ENCODE measurements at regions not wholly inside any gene's neighbourhood (a gene's known extent, or its start where the extent isn't known, plus 50 kb on each side); places are given as distances from the start of the nearest gene placed in this dataset.

DNA sequence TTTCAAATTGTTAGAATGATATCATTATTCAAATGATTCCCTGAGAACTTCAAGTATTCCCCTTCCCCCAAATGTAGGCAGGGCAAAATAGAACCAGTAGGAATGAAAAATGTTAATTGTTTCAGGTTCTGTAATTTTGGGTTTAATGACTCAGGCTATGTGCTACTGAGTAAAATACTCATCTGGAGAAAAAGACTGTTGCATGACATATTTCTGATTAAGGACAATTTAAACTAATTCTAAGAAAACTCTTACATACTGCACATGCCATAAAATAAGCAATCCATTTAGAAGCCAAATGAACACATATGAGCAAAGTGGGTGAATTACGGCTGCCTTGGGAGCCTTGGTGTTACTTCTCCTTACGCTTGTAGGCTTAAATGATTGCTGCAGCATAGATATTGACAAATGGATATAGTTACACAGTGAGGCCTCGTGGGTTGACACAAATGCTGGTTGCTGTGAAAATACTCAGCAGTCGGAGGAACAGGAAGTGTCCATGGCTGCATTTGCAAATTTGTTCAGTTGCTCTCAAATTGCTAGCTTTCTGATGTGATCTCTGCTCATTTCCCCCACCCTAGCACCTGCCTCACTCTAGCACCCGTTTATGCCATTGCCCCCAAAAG is 174.9 kb upstream of the DMAC1 start:
- ChIA-PET POLR2A (interaction anchor here (0.6 to 1.1 kb wide), 3 partner anchors 14 to 38 kb away, joined by 3 to 4 read pairs (median 3); no protein-coding TSS in a partner anchor), CTCF (no interaction called here)
- H3K4me3 ChIP-seq (ENCODE audit: low read length), result no peak overlapping the region
- DNase-seq (peak in 6 of 9 donors; percentile 8 to 42 (median 34)), ATAC-seq (peak; percentile 16)
- no peaks in the 10 kb centered on the region for H3K36me3 ChIP-seq (ENCODE audit: control insufficient read depth in 2 of 3, insufficient read depth in 3 of 3, low read length in 3 of 3)
- H3K4me1 Mint-ChIP-seq, result peaks cover 38 to 70% (median 62%) of the 10 kb centered on the region in 7 donors
- H3K27ac ChIP-seq (ENCODE audit: low read depth, low read length), result no peak overlapping the region
- H3K9me3 Mint-ChIP-seq, result peaks cover 0 to 12% (median 0%) of the 10 kb centered on the region in 11 donors
- peaks cover 41 to 53% of the 10 kb centered on the region in 2 donors for H3K4me1 ChIP-seq (ENCODE audit: control insufficient read depth in 2 of 2, insufficient read depth in 2 of 2, low read length in 2 of 2)
- peak overlapping the region; percentile 42 to 78 (median 64) for H3K4me3 Mint-ChIP-seq
- no peaks in the 10 kb centered on the region for H3K27me3 ChIP-seq (ENCODE audit: control insufficient read depth in 2 of 2, insufficient read depth in 2 of 2, low read length in 2 of 2)
- H3K27me3 Mint-ChIP-seq, result no peaks in the 10 kb centered on the region
- H3K27ac Mint-ChIP-seq, result peak overlapping the region; percentile 25 to 90 (median 86)
- intact Hi-C loops (cut with micrococcal nuclease), result loop anchor here (1.0 to 10.0 kb wide), 5 partner anchors 15 to 1560 kb away; partner anchors contain the start of genes KDM4C (in 1 of the 2) and UHRF2 (in 1 of the 2)
- H3K36me3 Mint-ChIP-seq, result peaks cover 0 to 11% (median 0%) of the 10 kb centered on the region in 5 donors
- no peaks in the 10 kb centered on the region for H3K9me3 ChIP-seq (ENCODE audit: control insufficient read depth in 2 of 3, low read length in 3 of 3)

GRCh38 chr9:7973123-7973522 is 173.5 kb upstream of the DMAC1 start:
- ATAC-seq (no peak), DNase-seq (no peak)
- Histone ChIP-seq H3K4me1 (ENCODE audit: control insufficient read depth in 2 of 2, insufficient read depth in 2 of 2, low read length in 2 of 2) (peaks cover 41 to 45% of the 10 kb centered on the region in 2 donors), H3K9me3 (ENCODE audit: control insufficient read depth in 2 of 3, low read length in 3 of 3) (no peaks in the 10 kb centered on the region), H3K27ac (ENCODE audit: low read depth, low read length) (no peak overlapping the region), H3K27me3 (ENCODE audit: control insufficient read depth in 2 of 2, insufficient read depth in 2 of 2, low read length in 2 of 2) (no peaks in the 10 kb centered on the region), H3K4me3 (ENCODE audit: low read length) (no peak overlapping the region), H3K36me3 (ENCODE audit: control insufficient read depth in 2 of 3, insufficient read depth in 3 of 3, low read length in 3 of 3) (no peaks in the 10 kb centered on the region)
- Mint-ChIP-seq H3K36me3 (peaks cover 0 to 12% (median 0%) of the 10 kb centered on the region in 5 donors), H3K27me3 (no peaks in the 10 kb centered on the region), H3K4me3 (peak overlapping the region in 2 of 10 donors; percentile 35 to 65), H3K9me3 (peaks cover 0 to 6% (median 0%) of the 10 kb centered on the region in 11 donors), H3K27ac (peak overlapping the region in 2 of 9 donors; percentile 31 to 85), H3K4me1 (peaks cover 31 to 65% (median 55%) of the 10 kb centered on the region in 7 donors)
- ChIA-PET POLR2A (no interaction called here), CTCF (no interaction called here)
- intact Hi-C loops (cut with micrococcal nuclease), result loop anchor here (10.0 kb wide), 4 partner anchors 918 to 1558 kb away; partner anchors contain the start of genes KDM4C (in 1 of the 2) and UHRF2 (in 1 of the 2)

DNA sequence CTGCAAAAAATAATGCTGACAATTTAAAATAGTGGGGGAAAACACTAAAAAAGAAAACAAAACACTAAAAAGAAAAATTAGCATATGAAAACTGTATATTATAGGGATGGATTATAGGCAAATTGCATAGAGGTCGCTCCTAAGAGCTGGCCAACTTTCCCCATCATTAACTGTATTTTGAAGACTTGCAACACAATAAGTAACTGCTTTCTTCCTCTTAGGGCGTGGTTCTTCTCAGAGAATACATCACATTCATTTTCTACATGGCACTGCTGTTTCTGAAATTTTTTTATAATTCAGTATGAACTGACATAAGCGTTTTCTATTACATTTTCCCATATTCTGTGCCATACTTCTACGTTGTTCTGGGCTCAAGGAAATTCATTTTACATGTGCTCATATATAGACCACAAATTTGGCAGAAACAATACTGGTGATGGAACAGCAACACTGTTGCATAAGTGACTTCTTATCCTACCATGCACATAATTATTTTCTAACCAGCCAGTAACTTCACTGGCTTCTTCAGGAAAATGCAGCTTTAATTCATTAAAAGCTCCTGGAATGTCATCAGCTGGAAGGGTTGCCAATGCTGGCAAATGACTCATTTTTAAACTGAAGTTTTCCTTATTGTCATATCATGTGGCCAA is 171.2 kb upstream of the DMAC1 start:
- peaks cover 0 to 13% (median 0%) of the 10 kb centered on the region in 5 donors for H3K36me3 Mint-ChIP-seq
- H3K4me3 Mint-ChIP-seq, result no peak overlapping the region
- CTCF ChIA-PET, result no interaction called here
- POLR2A ChIA-PET, result interaction anchor here (0.8 kb wide), 1 partner anchor 12 kb away, joined by 4 read pairs; no protein-coding TSS in a partner anchor
- peaks cover 0 to 7% (median 0%) of the 10 kb centered on the region in 11 donors for H3K9me3 Mint-ChIP-seq
- H3K27me3 Mint-ChIP-seq, result no peaks in the 10 kb centered on the region
- Histone ChIP-seq H3K27ac (ENCODE audit: low read depth, low read length) (no peak overlapping the region), H3K9me3 (ENCODE audit: control insufficient read depth in 2 of 3, low read length in 3 of 3) (no peaks in the 10 kb centered on the region), H3K36me3 (ENCODE audit: control insufficient read depth in 2 of 3, insufficient read depth in 3 of 3, low read length in 3 of 3) (no peaks in the 10 kb centered on the region), H3K27me3 (ENCODE audit: control insufficient read depth in 2 of 2, insufficient read depth in 2 of 2, low read length in 2 of 2) (no peaks in the 10 kb centered on the region), H3K4me1 (ENCODE audit: control insufficient read depth in 2 of 2, insufficient read depth in 2 of 2, low read length in 2 of 2) (peaks cover 19 to 35% of the 10 kb centered on the region in 2 donors), H3K4me3 (ENCODE audit: low read length) (no peak overlapping the region)
- no peak for DNase-seq
- no peak overlapping the region for H3K27ac Mint-ChIP-seq
- intact Hi-C loops (cut with micrococcal nuclease), result loop anchor here (10.0 kb wide), 4 partner anchors 916 to 1556 kb away; partner anchors contain the start of genes KDM4C (in 1 of the 2) and UHRF2 (in 1 of the 2)
- H3K4me1 Mint-ChIP-seq, result peaks cover 19 to 57% (median 49%) of the 10 kb centered on the region in 7 donors
- ATAC-seq, result no peak

- intact Hi-C loops (cut with micrococcal nuclease), result no loop called here
- POLR2A ChIA-PET, result no interaction called here
Observed at GRCh38 chr9:7968687-7969086, 169.1 kb upstream of the DMAC1 start.

GRCh38 chr9:7967851-7968250 is 168.3 kb upstream of the DMAC1 start:
- Histone ChIP-seq H3K36me3 (ENCODE audit: control insufficient read depth in 2 of 3, insufficient read depth in 3 of 3, low read length in 3 of 3) (no peaks in the 10 kb centered on the region), H3K4me3 (ENCODE audit: low read length) (no peak overlapping the region), H3K9me3 (ENCODE audit: control insufficient read depth in 2 of 3, low read length in 3 of 3) (no peaks in the 10 kb centered on the region), H3K4me1 (ENCODE audit: control insufficient read depth in 2 of 2, insufficient read depth in 2 of 2, low read length in 2 of 2) (peaks cover 0 to 8% of the 10 kb centered on the region in 2 donors), H3K27me3 (ENCODE audit: control insufficient read depth in 2 of 2, insufficient read depth in 2 of 2, low read length in 2 of 2) (no peaks in the 10 kb centered on the region), H3K27ac (ENCODE audit: low read depth, low read length) (no peak overlapping the region)
- POLR2A ChIA-PET, result interaction anchor here (1.1 kb wide), 1 partner anchor 8 kb away, joined by 7 read pairs; no protein-coding TSS in a partner anchor
- DNase-seq (no peak), ATAC-seq (no peak)
- Mint-ChIP-seq H3K4me1 (peaks cover 9 to 30% (median 26%) of the 10 kb centered on the region in 7 donors), H3K36me3 (peaks cover 0 to 7% (median 0%) of the 10 kb centered on the region in 5 donors), H3K27ac (peak overlapping the region in 4 of 9 donors; percentile 14 to 57 (median 50)), H3K9me3 (peaks cover 0 to 5% (median 0%) of the 10 kb centered on the region in 11 donors), H3K4me3 (no peak overlapping the region), H3K27me3 (peaks cover 0 to 9% (median 0%) of the 10 kb centered on the region in 5 donors)
- CTCF ChIA-PET, result no interaction called here
- intact Hi-C loops (cut with micrococcal nuclease), result loop anchor here in 1 of 2 donors (1.0 kb wide), 1 partner anchor 8 kb away; no protein-coding TSS in a partner anchor

More at GRCh38 chr9:7968687-7969086, 169.1 kb upstream of the DMAC1 start:
- H3K9me3 ChIP-seq (ENCODE audit: control insufficient read depth in 2 of 3, low read length in 3 of 3), result no peaks in the 10 kb centered on the region
- no peak for DNase-seq
- H3K27ac Mint-ChIP-seq, result peak overlapping the region in 1 of 9 donors; percentile 30
- no peak overlapping the region for H3K4me3 ChIP-seq (ENCODE audit: low read length)
- H3K4me1 ChIP-seq (ENCODE audit: control insufficient read depth in 2 of 2, insufficient read depth in 2 of 2, low read length in 2 of 2), result peaks cover 0 to 14% of the 10 kb centered on the region in 2 donors
- no peaks in the 10 kb centered on the region for H3K27me3 ChIP-seq (ENCODE audit: control insufficient read depth in 2 of 2, insufficient read depth in 2 of 2, low read length in 2 of 2)
- ATAC-seq, result no peak
- CTCF ChIA-PET, result no interaction called here
- H3K4me1 Mint-ChIP-seq, result peaks cover 9 to 36% (median 29%) of the 10 kb centered on the region in 7 donors
- H3K9me3 Mint-ChIP-seq, result peaks cover 0 to 5% (median 0%) of the 10 kb centered on the region in 11 donors
- H3K36me3 Mint-ChIP-seq, result peaks cover 0 to 6% (median 0%) of the 10 kb centered on the region in 5 donors
- peaks cover 0 to 6% (median 0%) of the 10 kb centered on the region in 5 donors for H3K27me3 Mint-ChIP-seq
- H3K4me3 Mint-ChIP-seq, result no peak overlapping the region
- H3K36me3 ChIP-seq (ENCODE audit: control insufficient read depth in 2 of 3, insufficient read depth in 3 of 3, low read length in 3 of 3), result no peaks in the 10 kb centered on the region
- H3K27ac ChIP-seq (ENCODE audit: low read depth, low read length), result no peak overlapping the region

DNA sequence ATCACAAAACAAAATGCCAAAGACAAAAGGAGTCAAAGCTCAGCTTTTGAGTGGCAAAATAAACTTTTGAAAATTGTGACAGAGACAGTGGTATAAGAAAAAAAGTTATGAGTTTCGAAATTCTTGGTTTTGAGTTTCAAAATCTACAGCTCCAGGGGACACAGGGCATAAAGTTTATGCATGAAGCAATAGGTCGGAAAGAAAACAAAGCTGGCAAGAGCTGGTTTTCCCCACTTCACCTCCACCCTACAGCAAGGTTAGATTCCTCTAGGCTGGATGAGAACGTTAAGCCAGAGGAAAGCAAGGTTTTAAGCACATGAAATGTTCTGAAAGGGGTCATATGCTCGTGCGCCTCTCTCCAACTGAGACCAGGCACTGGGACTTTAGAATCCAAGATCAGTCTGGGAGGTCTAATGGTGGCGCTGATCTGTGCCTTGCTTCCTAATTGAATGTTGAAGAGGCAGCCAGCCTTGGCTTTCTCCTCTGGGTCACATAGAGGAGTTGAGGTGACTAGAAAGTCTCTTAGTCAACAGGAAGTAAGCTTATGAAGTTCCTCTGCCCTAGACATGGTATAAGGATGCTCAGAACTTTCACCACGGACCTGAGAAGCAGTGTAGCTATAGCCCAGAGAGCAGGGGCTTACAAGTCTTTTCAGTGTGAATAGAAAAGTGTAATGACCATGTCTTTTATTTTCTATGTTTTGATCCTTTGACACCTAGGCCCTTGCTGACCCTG is 167.7 kb upstream of the DMAC1 start:
- Mint-ChIP-seq H3K9me3 (peaks cover 0 to 5% (median 0%) of the 10 kb centered on the region in 11 donors), H3K4me1 (peaks cover 7 to 25% (median 21%) of the 10 kb centered on the region in 7 donors), H3K27ac (peak overlapping the region in 6 of 9 donors; percentile 10 to 76 (median 40)), H3K36me3 (peaks cover 0 to 7% (median 0%) of the 10 kb centered on the region in 5 donors), H3K27me3 (peaks cover 0 to 9% (median 0%) of the 10 kb centered on the region in 5 donors), H3K4me3 (no peak overlapping the region)
- H3K4me3 ChIP-seq (ENCODE audit: low read length), result no peak overlapping the region
- DNase-seq, result peak in 4 of 9 donors; percentile 14 to 33 (median 25)
- peak; percentile 88 for ATAC-seq
- CTCF ChIA-PET, result no interaction called here
- H3K36me3 ChIP-seq (ENCODE audit: control insufficient read depth in 2 of 3, insufficient read depth in 3 of 3, low read length in 3 of 3), result no peaks in the 10 kb centered on the region
- no peaks in the 10 kb centered on the region for H3K27me3 ChIP-seq (ENCODE audit: control insufficient read depth in 2 of 2, insufficient read depth in 2 of 2, low read length in 2 of 2)
- intact Hi-C loops (cut with micrococcal nuclease), result loop anchor here in 1 of 2 donors (1.0 kb wide), 1 partner anchor 9 kb away; no protein-coding TSS in a partner anchor
- H3K4me1 ChIP-seq (ENCODE audit: control insufficient read depth in 2 of 2, insufficient read depth in 2 of 2, low read length in 2 of 2), result peaks cover 0 to 8% of the 10 kb centered on the region in 2 donors
- H3K27ac ChIP-seq (ENCODE audit: low read depth, low read length), result no peak overlapping the region
- no peaks in the 10 kb centered on the region for H3K9me3 ChIP-seq (ENCODE audit: control insufficient read depth in 2 of 3, low read length in 3 of 3)
- POLR2A ChIA-PET, result interaction anchor here (0.6 to 1.5 kb wide), 4 partner anchors 9 to 31 kb away, joined by 4 to 7 read pairs (median 4); no protein-coding TSS in a partner anchor
